CD4-positive, alpha-beta memory T cell (primary cell): ENCODE measurements at regions not wholly inside any gene's neighbourhood (a gene's known extent, or its start where the extent isn't known, plus 50 kb on each side); places are given as distances from the start of the nearest gene placed in this dataset.

Experiments
- CTCF ChIA-PET: fragments of 350-600 bp; sonication (Branson Sonifier 250); formaldehyde crosslinking; loops from one replicate; lab custom pipeline; 2021; ENCODE audit warnings: inconsistent platforms; ENCODE audit not compliant: partially characterized antibody; lab: Charles Lee
- POLR2A ChIA-PET: fragments of 350-600 bp; sonication (Branson Sonifier 250); formaldehyde crosslinking; loops from one replicate; lab custom pipeline; 2021; ENCODE audit not compliant: partially characterized antibody; lab: Charles Lee
- DNase-seq, 5 donors: peaks; one replicate each; pipeline versions ENCODE4 v3.0.0 to v3.0.0-alpha.2; 2020 to 2022; ENCODE audit warnings: mixed read lengths in 1 of 5
- H3K27ac ChIP-seq: one replicate; pipeline ENCODE4 v1.7.0; 2013; ENCODE audit warnings: low read depth, low read length
- H3K27me3 ChIP-seq: 2 replicates; pipeline ENCODE4 v1.7.0; 2013; ENCODE audit warnings: mild to moderate bottlenecking, low read length, moderate library complexity; ENCODE audit not compliant: insufficient read depth
- H3K36me3 ChIP-seq: 2 replicates; pipeline ENCODE4 v1.7.0; 2013; ENCODE audit warnings: mild to moderate bottlenecking, low read length, moderate library complexity; ENCODE audit not compliant: insufficient read depth
- H3K4me1 ChIP-seq: 2 replicates; pipeline ENCODE4 v1.7.0; 2013; ENCODE audit warnings: mild to moderate bottlenecking, low read length, moderate library complexity; ENCODE audit not compliant: insufficient read depth
- H3K4me3 ChIP-seq, 2 donors: one replicate each; pipeline ENCODE4 v1.7.0; 2013; ENCODE audit warnings: low read length in 2 of 2, mild to moderate bottlenecking in 1 of 2
- H3K9me3 ChIP-seq, 2 donors: one replicate each; pipeline ENCODE4 v1.7.0; 2013; ENCODE audit warnings: low read length in 2 of 2, control low read depth in 1 of 2; ENCODE audit not compliant: control insufficient read depth in 1 of 2
- H3K27ac Mint-ChIP-seq, 7 donors: one replicate each; pipeline ENCODE4 v1.8.0; 2020 to 2021; ENCODE audit warnings: mixed read lengths in 7 of 7, mild to moderate bottlenecking in 6 of 7, inconsistent platforms in 3 of 7, moderate library complexity in 3 of 7
- H3K27me3 Mint-ChIP-seq, 2 donors: one replicate each; pipeline ENCODE4 v1.8.0; 2020 to 2021; ENCODE audit warnings: mixed read lengths in 2 of 2
- H3K36me3 Mint-ChIP-seq, 2 donors: one replicate each; pipeline ENCODE4 v1.8.0; 2020 to 2021; ENCODE audit warnings: mixed read lengths in 2 of 2, inconsistent platforms in 1 of 2, mild to moderate bottlenecking in 1 of 2
- H3K4me1 Mint-ChIP-seq, 4 donors: one replicate each; pipeline ENCODE4 v1.8.0; 2020 to 2021; ENCODE audit warnings: mixed read lengths in 4 of 4, mild to moderate bottlenecking in 1 of 4
- H3K4me3 Mint-ChIP-seq, 8 donors: one replicate each; pipeline ENCODE4 v1.8.0; 2020 to 2021; ENCODE audit warnings: mixed read lengths in 8 of 8, mild to moderate bottlenecking in 7 of 8, moderate library complexity in 6 of 8, inconsistent platforms in 3 of 8
- H3K9me3 Mint-ChIP-seq, 8 donors: one replicate each; pipeline ENCODE4 v1.8.0; 2020 to 2021; ENCODE audit warnings: mixed read lengths in 8 of 8, mild to moderate bottlenecking in 5 of 8, inconsistent platforms in 3 of 8, moderate library complexity in 1 of 8
- intact Hi-C: fragments of 100-400 bp; cut with micrococcal nuclease; formaldehyde crosslinking; loops from one replicate; pipeline ENCODE4 v1.15.1; 2023

DNA sequence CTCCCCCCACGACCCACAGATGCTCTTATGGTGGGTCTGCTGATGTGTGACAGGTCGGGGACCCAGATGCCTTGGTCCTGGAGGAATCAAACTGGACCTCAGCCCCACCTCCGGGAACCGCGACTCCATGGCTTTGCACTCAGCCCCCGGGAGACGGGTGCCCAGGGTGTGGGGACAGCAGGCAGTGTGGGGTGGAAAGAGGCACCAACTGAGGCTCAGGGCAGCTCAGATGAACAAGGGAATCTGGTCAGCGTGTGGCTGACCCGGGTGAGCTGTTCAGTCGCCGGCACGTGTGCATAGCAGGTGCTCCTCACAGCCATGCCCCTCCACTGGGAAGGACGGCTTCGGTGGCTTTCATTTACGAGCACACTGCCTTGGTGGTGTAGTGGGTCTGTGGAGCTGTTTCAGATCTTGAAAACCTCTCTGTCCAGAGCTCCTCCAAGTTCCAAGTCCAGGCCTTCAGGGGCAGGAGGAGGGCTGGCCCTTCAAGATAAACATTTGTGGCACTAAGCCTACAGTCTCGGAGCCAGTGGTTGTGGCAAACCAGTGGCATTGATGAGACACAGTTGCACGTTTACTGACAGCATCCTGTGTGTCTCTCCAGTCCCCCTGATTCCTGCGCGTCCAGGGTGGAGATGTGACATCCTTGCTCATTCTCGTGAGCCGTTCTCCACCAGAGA, 471.2 kb upstream of the HS6ST1 start:
- ChIA-PET POLR2A (no interaction called here), CTCF (no interaction called here)
- Mint-ChIP-seq H3K36me3 (no peaks in the 10 kb centered on the region), H3K4me1 (peaks cover 0 to 4% (median 0%) of the 10 kb centered on the region in 4 donors), H3K27ac (no peak overlapping the region), H3K9me3 (peaks cover 0 to 8% (median 1%) of the 10 kb centered on the region in 8 donors), H3K27me3 (no peaks in the 10 kb centered on the region), H3K4me3 (no peak overlapping the region)
- DNase-seq: no peak
- Histone ChIP-seq H3K27me3 (no peaks in the 10 kb centered on the region), H3K9me3 (no peaks in the 10 kb centered on the region), H3K36me3 (no peaks in the 10 kb centered on the region), H3K4me3 (no peak overlapping the region), H3K27ac (no peak overlapping the region), H3K4me1 (no peaks in the 10 kb centered on the region)
- intact Hi-C loops: no loop called here

DNA sequence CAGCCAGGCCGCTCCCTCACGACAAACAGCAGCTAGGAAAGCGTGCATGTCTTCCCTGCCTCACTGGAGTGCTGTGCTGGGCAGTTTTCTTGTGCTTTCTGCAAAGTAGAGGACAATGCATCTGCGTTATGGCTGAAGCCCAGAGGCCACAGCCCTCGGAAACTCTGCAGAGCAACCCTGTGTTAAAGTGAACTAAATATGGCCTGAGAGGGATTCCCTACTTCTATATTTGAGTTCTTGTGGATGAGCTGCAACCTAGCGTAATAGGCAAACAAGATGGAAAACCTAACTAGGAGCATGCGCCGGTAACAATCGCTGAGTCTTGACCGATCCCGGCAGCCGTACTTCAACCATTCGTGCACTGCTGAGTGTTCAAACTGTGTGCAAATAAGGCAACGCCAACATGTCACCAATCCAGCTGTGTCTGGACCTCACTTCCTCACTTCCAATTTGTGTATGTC, 471.9 kb upstream of the HS6ST1 start:
- H3K36me3 Mint-ChIP-seq: no peaks in the 10 kb centered on the region
- Histone ChIP-seq H3K36me3 (no peaks in the 10 kb centered on the region), H3K27me3 (no peaks in the 10 kb centered on the region), H3K27ac (no peak overlapping the region), H3K4me3 (no peak overlapping the region), H3K9me3 (no peaks in the 10 kb centered on the region), H3K4me1 (no peaks in the 10 kb centered on the region)
- ChIA-PET CTCF (no interaction called here), POLR2A (no interaction called here)
- intact Hi-C loops: no loop called here
- H3K4me3 Mint-ChIP-seq: no peak overlapping the region
- H3K4me1 Mint-ChIP-seq: peaks cover 0 to 4% (median 0%) of the 10 kb centered on the region in 4 donors
- H3K27ac Mint-ChIP-seq: no peak overlapping the region
- H3K9me3 Mint-ChIP-seq: peaks cover 0 to 8% (median 1%) of the 10 kb centered on the region in 8 donors
- no peaks in the 10 kb centered on the region for H3K27me3 Mint-ChIP-seq
- DNase-seq: no peak

DNA sequence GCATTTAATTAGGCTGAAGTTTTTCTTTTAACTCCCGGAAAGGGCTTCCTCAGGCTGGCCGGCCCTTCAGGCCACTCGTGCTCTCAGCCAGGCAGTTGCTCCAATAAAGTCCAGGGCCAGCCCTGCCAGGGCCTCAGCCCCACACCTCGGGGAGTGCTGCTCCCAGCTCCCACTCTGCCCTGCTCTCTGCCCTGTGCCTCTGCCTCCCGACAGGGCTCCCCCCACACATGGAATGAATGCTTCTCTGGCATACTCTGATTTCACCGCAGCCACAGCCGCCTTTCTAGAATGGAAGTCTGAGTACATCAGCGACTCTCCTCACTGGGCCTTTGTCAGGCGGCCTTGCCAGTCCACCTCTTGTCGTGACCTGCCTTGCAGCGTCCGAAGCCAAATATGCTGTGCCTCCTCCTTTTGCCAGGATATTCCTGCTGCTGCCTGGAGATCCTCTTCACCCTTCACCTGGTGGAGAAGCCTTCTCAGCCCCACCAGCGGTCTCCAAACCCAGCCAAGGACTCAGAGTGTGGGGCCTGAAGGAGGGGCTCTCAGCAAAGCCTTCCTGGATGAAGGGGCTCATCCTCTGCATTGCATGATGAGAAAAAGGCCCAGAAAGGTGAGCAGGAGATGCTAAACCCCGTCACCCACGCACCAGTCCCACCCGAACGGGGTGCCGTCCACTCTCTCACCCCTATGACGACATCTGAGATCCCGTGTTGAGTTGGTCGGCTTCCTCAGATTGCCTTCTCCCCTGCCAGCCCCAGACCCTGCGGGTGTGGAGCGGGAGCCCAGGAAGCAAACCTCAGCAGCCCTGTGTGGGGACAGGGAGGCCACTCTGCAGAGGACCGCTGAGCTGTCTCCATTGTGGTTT, 472.7 kb upstream of the HS6ST1 start:
- Mint-ChIP-seq H3K27me3 (peaks cover 0 to 2% of the 10 kb centered on the region in 2 donors), H3K4me1 (peaks cover 0 to 4% (median 0%) of the 10 kb centered on the region in 4 donors), H3K36me3 (no peaks in the 10 kb centered on the region), H3K27ac (no peak overlapping the region), H3K4me3 (no peak overlapping the region), H3K9me3 (peaks cover 0 to 8% (median 3%) of the 10 kb centered on the region in 8 donors)
- no peak overlapping the region for H3K4me3 ChIP-seq
- no peak overlapping the region for H3K27ac ChIP-seq
- H3K36me3 ChIP-seq: no peaks in the 10 kb centered on the region
- intact Hi-C loops: no loop called here
- ChIA-PET CTCF (no interaction called here), POLR2A (no interaction called here)
- H3K9me3 ChIP-seq: no peaks in the 10 kb centered on the region
- no peaks in the 10 kb centered on the region for H3K27me3 ChIP-seq
- H3K4me1 ChIP-seq: no peaks in the 10 kb centered on the region
- DNase-seq: no peak

GRCh38 chr2:128791985-128792320, 473.3 kb upstream of the HS6ST1 start:
- Histone ChIP-seq H3K27ac (no peak overlapping the region), H3K36me3 (no peaks in the 10 kb centered on the region), H3K4me1 (no peaks in the 10 kb centered on the region), H3K9me3 (no peaks in the 10 kb centered on the region), H3K4me3 (no peak overlapping the region), H3K27me3 (no peaks in the 10 kb centered on the region)
- H3K27ac Mint-ChIP-seq: no peak overlapping the region
- peaks cover 0 to 8% (median 3%) of the 10 kb centered on the region in 8 donors for H3K9me3 Mint-ChIP-seq
- H3K36me3 Mint-ChIP-seq: no peaks in the 10 kb centered on the region
- DNase-seq: no peak
- peaks cover 0 to 2% of the 10 kb centered on the region in 2 donors for H3K27me3 Mint-ChIP-seq
- no peak overlapping the region for H3K4me3 Mint-ChIP-seq
- CTCF ChIA-PET: no interaction called here
- POLR2A ChIA-PET: no interaction called here
- H3K4me1 Mint-ChIP-seq: peaks cover 0 to 4% (median 0%) of the 10 kb centered on the region in 4 donors
- intact Hi-C loops: no loop called here

DNA sequence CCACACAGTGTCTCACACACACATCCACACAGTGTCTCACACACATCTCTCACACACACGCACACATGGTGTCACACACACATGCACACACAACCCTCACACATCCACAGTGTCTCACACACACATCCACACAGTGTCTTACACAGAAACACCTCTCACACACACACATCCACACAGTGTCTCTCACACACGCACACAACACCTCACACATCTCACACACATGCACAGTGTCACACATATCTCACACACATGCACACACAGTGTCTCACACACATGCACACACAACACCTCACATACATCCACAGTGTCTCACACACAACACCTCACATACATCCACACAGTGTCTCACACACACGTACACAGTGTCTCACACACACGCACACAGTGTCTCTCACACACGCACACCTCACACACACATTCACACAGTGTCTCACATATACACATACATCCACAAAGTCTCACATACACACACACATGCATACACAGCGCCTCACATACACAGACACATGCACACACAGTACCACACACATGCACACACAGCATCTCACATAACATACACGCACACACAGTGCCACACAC, 473.9 kb upstream of the HS6ST1 start:
- ChIA-PET POLR2A (no interaction called here), CTCF (no interaction called here)
- H3K9me3 ChIP-seq: no peaks in the 10 kb centered on the region
- no peaks in the 10 kb centered on the region for H3K27me3 ChIP-seq
- no peak overlapping the region for H3K4me3 Mint-ChIP-seq
- H3K27ac ChIP-seq: no peak overlapping the region
- intact Hi-C loops: no loop called here
- no peak overlapping the region for H3K4me3 ChIP-seq
- H3K27ac Mint-ChIP-seq: no peak overlapping the region
- H3K36me3 Mint-ChIP-seq: no peaks in the 10 kb centered on the region
- no peak for DNase-seq
- peaks cover 0 to 8% (median 3%) of the 10 kb centered on the region in 8 donors for H3K9me3 Mint-ChIP-seq
- peaks cover 0 to 4% (median 0%) of the 10 kb centered on the region in 4 donors for H3K4me1 Mint-ChIP-seq
- H3K4me1 ChIP-seq: no peaks in the 10 kb centered on the region
- H3K27me3 Mint-ChIP-seq: peaks cover 0 to 6% of the 10 kb centered on the region in 2 donors
- no peaks in the 10 kb centered on the region for H3K36me3 ChIP-seq

DNA sequence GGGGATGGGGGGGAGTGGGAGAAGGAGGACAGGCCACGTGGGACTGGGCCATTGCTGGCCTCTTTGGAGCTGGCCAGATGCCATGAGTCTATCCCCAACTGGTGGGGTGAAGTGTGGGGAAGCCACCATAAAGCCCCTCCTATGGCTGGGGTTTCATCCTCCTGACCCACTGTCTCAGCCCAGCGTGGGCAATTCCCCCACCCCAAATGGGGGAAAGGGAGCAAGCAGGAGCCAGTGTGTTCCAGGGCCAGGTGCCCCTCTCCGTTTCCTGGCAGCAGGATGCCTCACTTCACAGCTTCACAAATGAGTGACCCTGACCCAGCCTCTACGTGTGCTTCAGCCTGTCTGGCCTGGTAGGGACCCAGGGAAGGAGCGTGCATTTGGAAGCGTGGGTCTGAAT, 474.7 kb upstream of the HS6ST1 start:
- Mint-ChIP-seq H3K4me1 (peaks cover 0 to 2% (median 0%) of the 10 kb centered on the region in 4 donors), H3K9me3 (peaks cover 0 to 6% (median under 1%) of the 10 kb centered on the region in 8 donors), H3K36me3 (no peaks in the 10 kb centered on the region), H3K4me3 (no peak overlapping the region), H3K27me3 (peaks cover 0 to 6% of the 10 kb centered on the region in 2 donors), H3K27ac (no peak overlapping the region)
- POLR2A ChIA-PET: no interaction called here
- DNase-seq: no peak
- Histone ChIP-seq H3K4me1 (no peaks in the 10 kb centered on the region), H3K4me3 (no peak overlapping the region), H3K27me3 (no peaks in the 10 kb centered on the region), H3K36me3 (no peaks in the 10 kb centered on the region), H3K9me3 (no peaks in the 10 kb centered on the region), H3K27ac (no peak overlapping the region)
- CTCF ChIA-PET: no interaction called here
- intact Hi-C loops: no loop called here

GRCh38 chr2:128794285-128794684, 475.6 kb upstream of the HS6ST1 start:
- POLR2A ChIA-PET: no interaction called here
- intact Hi-C loops: no loop called here
- H3K4me3 ChIP-seq: no peak overlapping the region
- Mint-ChIP-seq H3K9me3 (peaks cover 0 to 3% (median 0%) of the 10 kb centered on the region in 8 donors), H3K36me3 (no peaks in the 10 kb centered on the region), H3K4me3 (no peak overlapping the region), H3K4me1 (no peaks in the 10 kb centered on the region), H3K27me3 (peaks cover 0 to 6% of the 10 kb centered on the region in 2 donors), H3K27ac (no peak overlapping the region)
- H3K27me3 ChIP-seq: no peaks in the 10 kb centered on the region
- no peaks in the 10 kb centered on the region for H3K4me1 ChIP-seq
- no peaks in the 10 kb centered on the region for H3K36me3 ChIP-seq
- no peak for DNase-seq
- H3K27ac ChIP-seq: no peak overlapping the region
- CTCF ChIA-PET: no interaction called here
- no peaks in the 10 kb centered on the region for H3K9me3 ChIP-seq
